Cardiac fibroblast (primary cell): ENCODE measurements at regions not wholly inside any gene's neighbourhood (a gene's known extent, or its start where the extent isn't known, plus 50 kb on each side); places are given as distances from the start of the nearest gene placed in this dataset.

Source experiments
- DNase-seq, 2 donors: peaks; one replicate each; pipeline versions ENCODE4 v3.0.0 to v3.0.0-alpha.2; 2010; ENCODE audit warnings: low read depth in 2 of 2
- H3K4me3 ChIP-seq, 2 donors: replicated peaks in 1 of 2; 1 replicate in 1 of 2; 2 replicates in 1 of 2; pipeline ENCODE4 v1.5.1; 2011; ENCODE audit warnings: low read depth in 2 of 2, low read length in 2 of 2, mild to moderate bottlenecking in 2 of 2, moderate library complexity in 1 of 2
- CTCF ChIP-seq: IDR thresholded peaks from one replicate; pipeline ENCODE4 v1.5.1; 2011; ENCODE audit warnings: low read depth, mild to moderate bottlenecking, low read length, inconsistent platforms

GRCh38 chr13:111616203-111616602 is 295.8 kb downstream of the TEX29 start:
- H3K4me3 ChIP-seq, result no peak overlapping the region
- DNase-seq, result no peak
- TF ChIP-seq CTCF, result no peak

- no peak for DNase-seq
- TF ChIP-seq CTCF, result no peak
- H3K4me3 ChIP-seq, result no peak overlapping the region
Observed at GRCh38 chr13:111620166-111620565, 299.7 kb downstream of the TEX29 start.

- no peak for DNase-seq
- no peak for TF ChIP-seq CTCF
- H3K4me3 ChIP-seq, result no peak overlapping the region
Observed at GRCh38 chr13:111620586-111620985, 300.1 kb downstream of the TEX29 start.

- DNase-seq, result no peak
- no peak for TF ChIP-seq CTCF
- H3K4me3 ChIP-seq, result no peak overlapping the region
Observed at GRCh38 chr13:111621164-111621563, 300.7 kb downstream of the TEX29 start.

- no peak for TF ChIP-seq CTCF
- H3K4me3 ChIP-seq, result no peak overlapping the region
- DNase-seq, result no peak
Observed at GRCh38 chr13:111622051-111622531, 301.6 kb downstream of the TEX29 start.

- no peak for TF ChIP-seq CTCF
- no peak for DNase-seq
- no peak overlapping the region for H3K4me3 ChIP-seq
Observed at GRCh38 chr13:111623208-111623607, 302.8 kb downstream of the TEX29 start.
